ENCODE measurements at regions not wholly inside any gene's neighbourhood (a gene's known extent, or its start where the extent isn't known, plus 50 kb on each side); places are given as distances from the start of the nearest gene placed in this dataset.
"Not testable (repeated sequence)": the region's sequence is repeated elsewhere in the genome, so short reads cannot be mapped to it uniquely, and the experiment has no call there.

- no peak for FAIRE-seq
Observed at GRCh38 chr13:54165581-54166215, 1137.1 kb downstream of the OLFM4 start.

- no peak for FAIRE-seq
Observed at GRCh38 chr13:54173996-54174395, 1145.4 kb downstream of the OLFM4 start.

- FAIRE-seq = no peak
Observed at GRCh38 chr13:54175466-54175865, 1146.9 kb downstream of the OLFM4 start.

GRCh38 chr13:54177466-54177865, 1148.9 kb downstream of the OLFM4 start:
- FAIRE-seq = no peak

GRCh38 chr13:54183166-54183565, 1154.6 kb downstream of the OLFM4 start:
- FAIRE-seq = no peak

- no peak for FAIRE-seq
Observed at GRCh38 chr13:54183728-54184127, 1155.1 kb downstream of the OLFM4 start.

- no peak for FAIRE-seq
Observed at GRCh38 chr13:54184576-54184975, 1156.0 kb downstream of the OLFM4 start.

GRCh38 chr13:54185101-54185500, 1156.5 kb downstream of the OLFM4 start:
- FAIRE-seq = no peak

- no peak for FAIRE-seq
Observed at GRCh38 chr13:54185785-54186184, 1157.2 kb downstream of the OLFM4 start.

GRCh38 chr13:54187461-54187860, 1158.8 kb downstream of the OLFM4 start:
- FAIRE-seq = no peak

GRCh38 chr13:54194233-54195024, 1165.8 kb downstream of the OLFM4 start:
- FAIRE-seq = no peak

GRCh38 chr13:54196684-54197083, 1168.1 kb downstream of the OLFM4 start:
- FAIRE-seq = no peak

GRCh38 chr13:54198911-54199310, 1170.3 kb downstream of the OLFM4 start:
- FAIRE-seq = no peak

GRCh38 chr13:54206626-54207025, 1178.0 kb downstream of the OLFM4 start:
- FAIRE-seq = no peak

GRCh38 chr13:54210397-54211049, 1181.9 kb downstream of the OLFM4 start:
- FAIRE-seq = no peak

- FAIRE-seq = no peak
Observed at GRCh38 chr13:54216221-54216620, 1187.6 kb downstream of the OLFM4 start.

- no peak for FAIRE-seq
Observed at GRCh38 chr13:54226876-54227275, 1198.3 kb downstream of the OLFM4 start.

GRCh38 chr13:54232700-54233099, 1204.1 kb downstream of the OLFM4 start:
- no peak for FAIRE-seq

- no peak for FAIRE-seq
Observed at GRCh38 chr13:54234607-54235006, 1206.0 kb downstream of the OLFM4 start.

- FAIRE-seq = no peak
Observed at GRCh38 chr13:54241719-54242118, 1213.1 kb downstream of the OLFM4 start.

- no peak for FAIRE-seq
Observed at GRCh38 chr13:54248306-54248705, 1219.7 kb downstream of the OLFM4 start.

GRCh38 chr13:54261856-54262255, 1233.2 kb downstream of the OLFM4 start:
- FAIRE-seq = no peak

GRCh38 chr13:54263868-54264267, 1235.3 kb downstream of the OLFM4 start:
- FAIRE-seq = no peak

- FAIRE-seq = not testable (repeated sequence)
Observed at GRCh38 chr13:54267253-54267668, 1238.6 kb downstream of the OLFM4 start.

Data from colon (tissue), 2 donors.